ENCODE measurements at regions not wholly inside any gene's neighbourhood (a gene's known extent, or its start where the extent isn't known, plus 50 kb on each side); places are given as distances from the start of the nearest gene placed in this dataset.
A peak's percentile ranks its signal among the peaks of the same experiment; 100 is the strongest.

DNA sequence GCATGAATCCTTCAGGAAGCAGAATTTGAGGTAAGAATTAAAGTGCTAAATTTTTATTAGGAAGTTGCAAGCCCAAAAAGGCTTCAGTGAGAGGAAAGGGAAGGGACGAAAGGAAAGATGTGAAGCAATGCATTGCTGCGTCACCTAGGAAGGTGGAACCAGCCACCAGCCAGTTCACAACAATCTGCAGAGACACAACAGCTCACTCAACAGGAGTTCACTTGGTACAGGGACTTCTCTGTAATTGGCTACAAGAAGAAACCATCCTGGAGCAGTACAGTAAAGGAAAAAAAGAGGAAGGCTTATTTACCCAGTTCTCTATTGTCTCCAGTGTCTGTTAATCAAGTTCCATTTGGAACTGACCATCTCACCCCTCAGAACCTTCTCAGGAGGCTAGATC, 157.6 kb downstream of the HNRNPD start:
- intact Hi-C loops (cut with DNase I; ENCODE audit: low total_unique reads), result no loop called here
- Histone ChIP-seq H3K4me1 (no peaks in the 10 kb centered on the region), H3K9me3 (no peaks in the 10 kb centered on the region), H3K36me3 (no peaks in the 10 kb centered on the region), H3K27ac (no peak overlapping the region), H3K27me3 (peaks cover 0 to 5% of the 10 kb centered on the region in 2 donors), H3K4me3 (no peak overlapping the region)
- no peak for DNase-seq
- TF ChIP-seq POLR2A (IDR thresholded peaks at IDR 0.05), result no peak
- TF ChIP-seq, protein P1, sequence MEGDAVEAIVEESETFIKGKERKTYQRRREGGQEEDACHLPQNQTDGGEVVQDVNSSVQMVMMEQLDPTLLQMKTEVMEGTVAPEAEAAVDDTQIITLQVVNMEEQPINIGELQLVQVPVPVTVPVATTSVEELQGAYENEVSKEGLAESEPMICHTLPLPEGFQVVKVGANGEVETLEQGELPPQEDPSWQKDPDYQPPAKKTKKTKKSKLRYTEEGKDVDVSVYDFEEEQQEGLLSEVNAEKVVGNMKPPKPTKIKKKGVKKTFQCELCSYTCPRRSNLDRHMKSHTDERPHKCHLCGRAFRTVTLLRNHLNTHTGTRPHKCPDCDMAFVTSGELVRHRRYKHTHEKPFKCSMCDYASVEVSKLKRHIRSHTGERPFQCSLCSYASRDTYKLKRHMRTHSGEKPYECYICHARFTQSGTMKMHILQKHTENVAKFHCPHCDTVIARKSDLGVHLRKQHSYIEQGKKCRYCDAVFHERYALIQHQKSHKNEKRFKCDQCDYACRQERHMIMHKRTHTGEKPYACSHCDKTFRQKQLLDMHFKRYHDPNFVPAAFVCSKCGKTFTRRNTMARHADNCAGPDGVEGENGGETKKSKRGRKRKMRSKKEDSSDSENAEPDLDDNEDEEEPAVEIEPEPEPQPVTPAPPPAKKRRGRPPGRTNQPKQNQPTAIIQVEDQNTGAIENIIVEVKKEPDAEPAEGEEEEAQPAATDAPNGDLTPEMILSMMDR (IDR thresholded peaks at IDR 0.05), result no peak

DNA sequence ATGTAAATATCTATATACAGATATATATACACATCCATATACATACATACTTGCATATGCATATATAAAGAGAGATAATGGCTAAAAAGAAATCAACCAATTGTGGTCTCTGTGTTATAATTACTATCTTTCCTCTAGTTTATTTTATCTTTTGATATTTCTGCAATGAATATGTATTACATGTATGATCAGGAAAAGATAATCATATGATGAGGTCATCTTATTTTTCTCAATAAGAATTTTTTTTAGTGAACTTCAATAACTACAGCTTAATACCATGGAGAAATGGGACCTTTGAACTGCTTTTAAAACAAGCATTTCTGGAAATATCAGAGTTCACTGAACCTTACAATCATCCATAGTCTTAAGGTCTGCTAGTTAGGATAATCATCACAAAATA, 158.0 kb downstream of the HNRNPD start:
- Histone ChIP-seq H3K9me3 (no peaks in the 10 kb centered on the region), H3K27ac (no peak overlapping the region), H3K4me3 (no peak overlapping the region), H3K4me1 (no peaks in the 10 kb centered on the region), H3K36me3 (no peaks in the 10 kb centered on the region), H3K27me3 (peaks cover 0 to 5% of the 10 kb centered on the region in 2 donors)
- DNase-seq, result no peak
- TF ChIP-seq, protein P1 (IDR thresholded peaks at IDR 0.05), result no peak
- TF ChIP-seq POLR2A (IDR thresholded peaks at IDR 0.05), result no peak
- intact Hi-C loops (cut with DNase I; ENCODE audit: low total_unique reads), result no loop called here

DNA sequence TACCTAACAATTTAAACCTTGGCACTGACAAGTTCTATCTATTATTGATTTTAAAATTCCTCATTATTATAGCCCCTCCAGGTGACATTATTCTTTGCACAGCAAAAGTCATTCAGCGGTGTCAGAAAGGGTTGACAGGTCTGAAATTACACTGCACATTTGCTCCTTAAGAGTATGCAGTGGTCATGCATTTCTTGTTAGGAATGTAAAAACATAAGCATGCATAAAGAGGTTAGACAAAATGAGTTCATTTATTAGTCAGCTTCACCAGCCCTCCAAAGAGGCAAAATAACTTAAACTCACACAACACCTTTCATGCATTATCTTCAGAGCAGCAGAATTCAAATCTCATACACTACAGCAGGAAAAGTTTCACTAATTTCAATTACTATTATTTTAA, 158.8 kb downstream of the HNRNPD start:
- intact Hi-C loops (cut with DNase I; ENCODE audit: low total_unique reads), result no loop called here
- H3K4me1 ChIP-seq, result no peaks in the 10 kb centered on the region
- DNase-seq, result no peak
- no peak overlapping the region for H3K4me3 ChIP-seq
- peaks cover 0 to 5% of the 10 kb centered on the region in 2 donors for H3K27me3 ChIP-seq
- no peaks in the 10 kb centered on the region for H3K9me3 ChIP-seq
- H3K36me3 ChIP-seq, result no peaks in the 10 kb centered on the region
- TF ChIP-seq POLR2A (IDR thresholded peaks at IDR 0.05), result no peak
- no peak overlapping the region for H3K27ac ChIP-seq

DNA sequence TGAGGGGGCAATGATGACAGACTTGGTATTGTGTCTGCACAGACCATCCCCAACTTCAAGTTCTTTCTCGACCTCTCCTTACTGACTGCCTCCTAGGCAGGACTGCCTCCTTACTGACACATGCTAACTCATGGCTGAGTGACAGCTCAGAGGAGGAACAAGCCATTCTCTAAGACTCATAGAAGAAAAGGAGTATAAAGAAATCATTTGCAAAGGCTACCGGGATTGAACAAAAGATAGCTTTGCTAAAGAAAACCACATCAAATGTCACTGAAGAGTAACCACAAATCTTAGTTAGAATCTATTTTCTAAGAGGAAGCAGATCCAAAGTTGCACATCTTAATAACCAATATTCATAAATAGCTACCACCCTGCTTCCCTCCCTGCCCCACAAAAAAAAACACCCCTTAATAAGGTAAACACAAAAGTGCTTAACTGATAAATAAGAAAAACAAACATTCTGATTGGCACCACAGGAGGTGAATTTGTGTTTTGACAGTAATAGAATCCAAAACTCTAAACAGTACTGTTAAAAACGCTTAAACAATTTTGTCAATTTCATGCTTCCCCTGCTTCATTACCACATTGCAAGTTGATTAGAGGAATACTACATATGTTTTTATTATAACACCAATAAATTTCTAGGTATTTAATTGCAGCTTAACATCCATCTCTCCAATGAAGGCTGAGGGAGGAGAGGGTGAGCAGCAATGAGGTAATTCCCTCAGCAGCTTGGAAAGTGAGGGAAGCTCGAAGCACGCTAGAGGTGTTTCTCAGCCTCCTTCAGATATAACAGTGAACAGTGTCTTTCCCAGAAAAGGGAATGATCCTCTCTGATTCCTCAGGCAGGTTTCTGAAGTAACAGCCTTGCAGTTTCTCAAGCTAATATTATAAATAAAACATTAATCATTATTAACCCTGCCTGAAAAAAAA, 160.0 kb downstream of the HNRNPD start:
- Histone ChIP-seq H3K9me3 (no peaks in the 10 kb centered on the region), H3K4me3 (no peak overlapping the region), H3K36me3 (no peaks in the 10 kb centered on the region), H3K27me3 (peaks cover 0 to 5% of the 10 kb centered on the region in 2 donors), H3K4me1 (no peaks in the 10 kb centered on the region), H3K27ac (no peak overlapping the region)
- DNase-seq, result no peak
- intact Hi-C loops (cut with DNase I; ENCODE audit: low total_unique reads), result no loop called here
- TF ChIP-seq, protein P1 (IDR thresholded peaks at IDR 0.05), result no peak
- no peak for TF ChIP-seq POLR2A (IDR thresholded peaks at IDR 0.05)

DNA sequence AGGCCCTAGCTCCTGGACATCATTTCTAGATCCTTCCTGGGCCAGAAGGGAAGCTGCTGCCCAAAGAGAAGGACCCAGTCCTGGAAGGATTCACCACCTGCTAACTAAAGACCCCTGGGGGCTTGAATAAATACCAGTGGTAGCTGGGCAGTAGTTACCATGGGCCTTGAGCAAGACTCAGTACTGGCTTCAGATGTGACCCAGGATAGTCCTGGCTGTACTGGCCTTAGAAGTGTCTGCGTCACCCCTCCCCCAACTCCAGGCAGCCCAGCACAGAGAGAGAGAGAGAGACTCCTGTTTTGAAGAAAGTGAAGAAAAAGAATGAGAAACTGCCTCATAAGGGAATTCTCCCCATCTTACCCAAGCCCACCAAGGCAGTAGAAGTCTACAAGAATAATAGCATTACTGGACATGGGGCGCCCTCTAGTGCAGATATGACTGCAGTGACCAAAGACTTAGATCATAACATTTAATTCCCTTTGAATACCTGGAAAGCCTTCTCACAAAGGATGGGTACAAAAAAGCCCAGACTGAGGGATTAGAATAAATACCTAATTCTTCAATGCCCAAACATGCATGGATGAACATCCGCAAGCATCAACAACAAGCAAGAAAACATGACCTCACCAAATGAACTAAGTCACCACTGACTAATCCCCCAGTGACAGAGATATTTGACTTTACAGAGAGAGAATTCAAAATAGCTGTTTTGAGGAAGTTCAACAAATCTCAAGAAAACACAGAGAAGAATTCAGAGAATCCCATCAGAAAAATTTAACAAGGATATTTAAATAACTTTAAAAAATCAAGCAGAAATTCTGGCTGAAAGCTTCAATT, 171.8 kb downstream of the HNRNPD start:
- DNase-seq, result no peak
- no peak overlapping the region for H3K27ac ChIP-seq
- TF ChIP-seq POLR2A (IDR thresholded peaks at IDR 0.05), result no peak
- TF ChIP-seq, protein P1 (IDR thresholded peaks at IDR 0.05), result peak in 1 of 4 experiments; percentile 24
- no peak overlapping the region for H3K4me3 ChIP-seq
- intact Hi-C loops (cut with DNase I; ENCODE audit: low total_unique reads), result no loop called here
- no peaks in the 10 kb centered on the region for H3K4me1 ChIP-seq
- H3K36me3 ChIP-seq, result no peaks in the 10 kb centered on the region
- H3K9me3 ChIP-seq, result no peaks in the 10 kb centered on the region
- no peaks in the 10 kb centered on the region for H3K27me3 ChIP-seq
